ENCODE measurements at regions not wholly inside any gene's neighbourhood (a gene's known extent, or its start where the extent isn't known, plus 50 kb on each side); places are given as distances from the start of the nearest gene placed in this dataset.

- H3K9me3 Mint-ChIP-seq = peaks cover 20% of the 10 kb centered on the region
- H3K36me3 Mint-ChIP-seq (ENCODE audit: low read depth) = no peaks in the 10 kb centered on the region
- H3K4me1 Mint-ChIP-seq (ENCODE audit: low read depth) = no peaks in the 10 kb centered on the region
- no peak overlapping the region for H3K4me3 Mint-ChIP-seq
- no peaks in the 10 kb centered on the region for H3K27me3 Mint-ChIP-seq (ENCODE audit: insufficient read depth)
- H3K27ac Mint-ChIP-seq = no peak overlapping the region
- no peak for DNase-seq
- TF ChIP-seq, protein P1, sequence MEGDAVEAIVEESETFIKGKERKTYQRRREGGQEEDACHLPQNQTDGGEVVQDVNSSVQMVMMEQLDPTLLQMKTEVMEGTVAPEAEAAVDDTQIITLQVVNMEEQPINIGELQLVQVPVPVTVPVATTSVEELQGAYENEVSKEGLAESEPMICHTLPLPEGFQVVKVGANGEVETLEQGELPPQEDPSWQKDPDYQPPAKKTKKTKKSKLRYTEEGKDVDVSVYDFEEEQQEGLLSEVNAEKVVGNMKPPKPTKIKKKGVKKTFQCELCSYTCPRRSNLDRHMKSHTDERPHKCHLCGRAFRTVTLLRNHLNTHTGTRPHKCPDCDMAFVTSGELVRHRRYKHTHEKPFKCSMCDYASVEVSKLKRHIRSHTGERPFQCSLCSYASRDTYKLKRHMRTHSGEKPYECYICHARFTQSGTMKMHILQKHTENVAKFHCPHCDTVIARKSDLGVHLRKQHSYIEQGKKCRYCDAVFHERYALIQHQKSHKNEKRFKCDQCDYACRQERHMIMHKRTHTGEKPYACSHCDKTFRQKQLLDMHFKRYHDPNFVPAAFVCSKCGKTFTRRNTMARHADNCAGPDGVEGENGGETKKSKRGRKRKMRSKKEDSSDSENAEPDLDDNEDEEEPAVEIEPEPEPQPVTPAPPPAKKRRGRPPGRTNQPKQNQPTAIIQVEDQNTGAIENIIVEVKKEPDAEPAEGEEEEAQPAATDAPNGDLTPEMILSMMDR (IDR thresholded peaks at IDR 0.05) = no peak
These were observed 335.5 kb upstream of the POU3F2 start for GRCh38 chr6:98498866-98499265.

DNA sequence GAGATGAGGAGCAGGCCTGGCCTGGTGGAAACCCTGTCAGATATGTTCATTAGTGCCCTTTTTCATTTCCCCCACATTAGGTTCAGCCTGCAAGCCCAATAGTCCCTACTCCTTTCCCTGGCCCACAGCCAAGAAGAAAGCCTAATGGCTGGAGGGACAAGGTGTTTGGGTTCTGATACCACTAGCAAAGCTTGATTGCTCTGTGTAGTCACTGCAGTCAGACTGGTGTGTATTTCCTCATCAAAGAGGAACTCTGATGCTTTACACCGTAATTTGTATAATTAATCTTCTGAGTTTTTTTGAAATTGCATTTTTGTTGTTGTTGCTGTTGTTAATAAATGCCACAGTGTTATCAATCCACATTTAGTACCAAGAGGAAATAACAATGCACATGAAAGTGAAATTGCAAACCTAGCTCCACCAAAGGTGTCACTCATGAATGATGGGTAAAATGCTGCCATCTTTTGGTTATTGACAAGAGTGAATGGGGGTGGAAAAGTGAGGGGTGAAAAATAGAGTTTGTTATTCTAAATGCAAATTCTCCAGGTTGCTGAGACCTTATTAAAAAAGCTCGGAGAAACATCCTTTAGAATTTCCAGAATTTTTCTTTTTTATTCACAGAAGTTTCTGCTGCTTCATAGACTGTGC is 320.2 kb upstream of the POU3F2 start:
- TF ChIP-seq, protein P1 (IDR thresholded peaks at IDR 0.05) = no peak
- no peak for DNase-seq
- H3K9me3 Mint-ChIP-seq = peaks cover 16% of the 10 kb centered on the region
- no peak overlapping the region for H3K27ac Mint-ChIP-seq
- no peaks in the 10 kb centered on the region for H3K4me1 Mint-ChIP-seq (ENCODE audit: low read depth)
- H3K4me3 Mint-ChIP-seq = no peak overlapping the region
- no peaks in the 10 kb centered on the region for H3K27me3 Mint-ChIP-seq (ENCODE audit: insufficient read depth)
- H3K36me3 Mint-ChIP-seq (ENCODE audit: low read depth) = no peaks in the 10 kb centered on the region

DNA sequence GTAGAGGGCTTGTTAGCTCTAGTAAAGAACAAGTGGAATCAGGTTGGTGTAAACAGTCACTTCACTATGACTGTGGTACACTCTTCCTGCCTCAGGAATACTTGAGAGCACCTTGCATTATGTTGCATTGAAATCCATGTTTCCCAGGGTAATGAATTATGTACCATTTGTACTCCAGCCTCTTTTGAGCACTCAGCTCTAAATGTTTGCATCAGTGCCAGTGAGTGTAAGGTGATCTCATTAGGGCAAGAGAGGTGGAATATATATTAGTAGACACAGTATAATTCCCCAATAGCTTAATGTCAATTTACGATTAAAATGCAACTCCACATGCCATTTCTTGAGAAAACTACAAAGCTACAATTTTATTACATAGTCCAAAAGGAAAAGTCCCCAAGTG is 319.6 kb upstream of the POU3F2 start:
- H3K36me3 Mint-ChIP-seq (ENCODE audit: low read depth) = no peaks in the 10 kb centered on the region
- H3K27ac Mint-ChIP-seq = no peak overlapping the region

DNA sequence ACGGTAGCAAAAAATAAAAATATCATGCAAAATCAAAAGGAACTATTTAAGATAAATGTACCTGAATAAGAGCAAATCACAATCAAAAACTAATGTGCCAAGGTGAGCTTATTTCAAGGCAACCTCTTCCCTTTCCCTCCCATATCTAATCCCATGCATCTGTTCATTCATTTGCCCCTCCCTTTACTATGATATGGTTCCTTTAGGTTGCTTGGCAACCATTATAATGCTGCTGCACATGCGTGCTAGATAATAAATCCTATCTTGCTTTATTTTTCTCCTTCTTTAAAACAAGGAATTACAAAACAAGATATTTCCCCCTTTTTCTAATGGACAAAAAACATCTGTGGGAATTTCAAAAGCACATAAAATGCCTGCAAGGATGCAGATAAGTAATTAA is 318.2 kb upstream of the POU3F2 start:
- peaks cover 14% of the 10 kb centered on the region for H3K9me3 Mint-ChIP-seq

More for the DNA sequence above, 319.6 kb upstream of the POU3F2 start:
- Mint-ChIP-seq H3K9me3 (peaks cover 15% of the 10 kb centered on the region), H3K27me3 (ENCODE audit: insufficient read depth) (no peaks in the 10 kb centered on the region), H3K4me1 (ENCODE audit: low read depth) (no peaks in the 10 kb centered on the region), H3K4me3 (no peak overlapping the region)
- no peak for DNase-seq
- TF ChIP-seq, protein P1 (IDR thresholded peaks at IDR 0.05) = no peak

GRCh38 chr6:98516866-98517265 is 317.5 kb upstream of the POU3F2 start:
- Mint-ChIP-seq H3K27me3 (ENCODE audit: insufficient read depth) (no peaks in the 10 kb centered on the region), H3K36me3 (ENCODE audit: low read depth) (no peaks in the 10 kb centered on the region), H3K4me3 (no peak overlapping the region), H3K9me3 (peaks cover 18% of the 10 kb centered on the region), H3K27ac (no peak overlapping the region), H3K4me1 (ENCODE audit: low read depth) (no peaks in the 10 kb centered on the region)
- TF ChIP-seq, protein P1 (IDR thresholded peaks at IDR 0.05) = no peak
- DNase-seq = no peak

More for the DNA sequence above, 318.2 kb upstream of the POU3F2 start:
- Mint-ChIP-seq H3K4me3 (no peak overlapping the region), H3K27ac (no peak overlapping the region), H3K27me3 (ENCODE audit: insufficient read depth) (no peaks in the 10 kb centered on the region), H3K4me1 (ENCODE audit: low read depth) (no peaks in the 10 kb centered on the region), H3K36me3 (ENCODE audit: low read depth) (no peaks in the 10 kb centered on the region)
- DNase-seq = no peak
- TF ChIP-seq, protein P1 (IDR thresholded peaks at IDR 0.05) = no peak
